Nucleus accumbens (tissue), 56 donors: ENCODE measurements at regions not wholly inside any gene's neighbourhood (a gene's known extent, or its start where the extent isn't known, plus 50 kb on each side); places are given as distances from the start of the nearest gene placed in this dataset.
"Not testable (repeated sequence)": the region's sequence is repeated elsewhere in the genome, so short reads cannot be mapped to it uniquely, and the experiment has no call there.

Experiments used
- DNase-seq, 56 donors: peaks; one replicate each; lab custom pipeline; 2025; lab: John Stamatoyannopoulos, UW

GRCh38 chr5:13356226-13356625 is 588.3 kb downstream of the DNAH5 start:
- DNase-seq = no peak

DNA sequence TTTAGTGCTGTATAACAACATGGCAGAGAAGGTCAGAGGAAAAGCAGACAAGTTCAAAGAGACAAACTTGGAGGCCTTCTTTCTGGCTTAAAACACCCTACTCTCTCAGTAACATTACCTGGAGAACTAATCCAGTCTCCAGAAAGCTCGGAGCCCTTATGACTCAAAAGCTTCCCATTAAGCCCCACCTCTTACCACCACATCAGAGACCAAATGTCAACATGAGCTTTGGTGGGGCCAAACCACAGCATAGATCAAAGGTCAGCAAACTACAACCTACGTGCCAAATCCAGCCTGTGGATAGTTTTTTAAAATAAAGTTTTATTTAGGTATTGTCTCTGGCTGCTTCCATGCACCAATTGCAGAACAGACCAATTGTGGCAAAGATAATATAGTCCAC is 589.9 kb downstream of the DNAH5 start:
- DNase-seq = no peak

GRCh38 chr5:13350767-13351166 is 593.7 kb downstream of the DNAH5 start:
- DNase-seq = no peak

DNA sequence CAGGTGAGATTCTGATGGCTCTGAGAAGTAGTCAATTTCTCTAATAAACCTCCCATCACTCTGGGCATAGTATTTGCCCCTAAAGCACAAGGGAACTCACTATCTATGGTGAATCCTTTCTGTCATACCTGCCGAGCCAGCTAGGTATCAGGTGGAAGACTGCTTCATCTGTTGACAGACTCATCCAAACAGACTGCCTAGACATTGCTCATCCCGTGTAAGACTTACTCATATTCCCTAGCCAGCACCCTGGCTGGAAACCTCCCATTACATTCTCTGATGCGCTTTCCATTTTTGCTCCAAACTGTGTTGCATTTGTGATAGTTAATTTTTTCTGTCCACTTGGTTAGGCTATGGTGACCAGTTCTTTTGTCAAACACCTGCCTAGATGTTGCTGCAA is 595.9 kb downstream of the DNAH5 start:
- DNase-seq = no peak

- no peak for DNase-seq
These were observed 598.1 kb downstream of the DNAH5 start for GRCh38 chr5:13346401-13346800.

DNA sequence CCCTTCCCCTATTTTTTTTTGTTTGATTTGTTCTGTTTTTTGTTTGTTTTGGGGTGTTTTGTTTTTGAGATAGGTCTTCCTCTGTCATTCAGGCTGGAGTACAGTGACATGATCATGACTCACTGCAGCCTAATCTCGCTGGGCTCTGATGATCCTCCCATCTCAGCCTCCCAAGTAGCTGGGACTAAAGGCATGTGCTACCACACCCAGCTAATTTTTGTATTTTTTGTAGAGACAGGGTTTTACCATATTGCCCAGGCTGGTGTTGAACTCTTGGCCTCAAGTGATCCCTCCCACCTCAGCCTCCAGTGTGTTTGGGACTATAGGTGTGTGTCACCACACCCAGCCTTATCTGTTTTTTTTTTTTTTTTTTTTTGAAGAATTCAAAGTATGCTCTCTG is 605.4 kb downstream of the DNAH5 start:
- no peak for DNase-seq

- not testable (repeated sequence) for DNase-seq
These were observed 609.5 kb downstream of the DNAH5 start for GRCh38 chr5:13335026-13335425.

- no peak for DNase-seq
These were observed 612.9 kb downstream of the DNAH5 start for GRCh38 chr5:13331585-13331984.

DNA sequence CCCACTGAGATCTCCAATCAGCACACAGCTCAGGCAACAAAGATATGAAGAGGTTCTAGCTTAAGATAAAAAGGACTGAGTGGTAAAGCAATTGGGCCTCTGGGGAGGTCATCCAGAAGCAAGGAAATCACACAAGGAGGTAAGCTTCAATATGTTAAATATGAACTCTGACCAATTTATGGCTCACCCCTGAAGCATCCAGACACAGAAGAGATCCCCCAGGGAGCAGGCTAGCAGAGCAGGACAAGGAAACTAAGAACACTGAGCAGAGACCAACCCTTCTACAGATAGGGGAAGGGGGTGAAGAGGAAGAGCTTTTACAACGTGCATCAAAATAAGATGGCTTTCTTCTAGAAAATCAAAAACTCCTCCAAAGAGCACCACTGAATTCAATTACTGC is 616.2 kb downstream of the DNAH5 start:
- no peak for DNase-seq

GRCh38 chr5:13325765-13326164 is 618.7 kb downstream of the DNAH5 start:
- no peak for DNase-seq

DNA sequence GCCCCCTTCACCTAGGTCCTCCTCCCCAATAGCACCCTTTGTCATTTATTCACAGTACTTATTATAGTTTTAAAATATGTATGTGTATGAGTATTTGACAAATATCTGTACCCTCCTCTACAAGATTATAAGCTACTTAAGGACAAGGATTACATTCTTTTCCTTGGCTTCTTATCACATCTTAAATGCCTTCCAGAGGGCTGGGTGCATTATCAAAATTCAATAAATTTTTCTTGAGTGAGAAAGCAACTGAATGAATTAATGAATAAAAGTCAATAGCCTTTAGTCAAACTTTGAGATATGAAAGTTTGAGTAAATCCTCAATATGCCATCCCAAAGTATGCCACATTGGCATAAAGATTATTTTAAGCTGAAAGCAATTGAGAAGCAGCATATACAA is 621.7 kb downstream of the DNAH5 start:
- DNase-seq = no peak

DNA sequence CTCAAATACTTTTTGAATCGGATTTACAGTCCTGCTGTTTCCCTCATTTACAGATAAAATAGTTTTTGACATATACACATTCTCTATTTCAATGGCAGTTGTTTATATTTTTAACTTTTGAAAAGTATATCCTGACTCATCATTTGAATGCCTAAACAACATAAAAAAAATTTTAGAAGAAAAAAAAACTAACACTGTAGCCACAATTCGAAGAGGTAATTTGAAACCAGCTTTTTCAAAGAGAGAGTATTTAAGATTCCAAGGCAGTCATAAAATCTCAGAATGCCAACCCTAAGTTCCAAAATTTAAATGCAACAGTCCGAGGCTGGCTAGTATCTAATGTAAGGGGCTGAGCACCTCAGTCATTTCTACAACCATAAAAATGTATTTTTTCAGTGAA is 626.8 kb downstream of the DNAH5 start:
- no peak for DNase-seq

DNA sequence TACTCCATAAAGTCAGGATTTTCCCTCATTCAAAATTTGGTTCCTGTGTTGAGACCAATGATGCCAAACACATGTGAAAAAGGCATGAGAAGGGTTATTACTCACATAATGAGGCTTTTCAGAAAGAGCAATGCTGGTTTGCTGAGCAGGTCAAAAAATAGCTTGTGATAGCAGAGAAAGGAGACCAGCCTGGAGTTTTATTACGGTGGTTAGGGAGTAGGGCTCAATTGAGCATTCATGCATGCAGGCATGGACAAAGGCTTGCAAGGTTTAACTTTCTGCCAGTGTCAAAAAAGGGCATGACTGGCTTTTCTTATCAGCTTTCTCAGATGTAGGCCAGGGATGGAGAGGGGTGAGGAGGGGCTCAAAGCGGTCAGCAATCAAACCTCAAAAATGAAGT is 628.3 kb downstream of the DNAH5 start:
- no peak for DNase-seq

GRCh38 chr5:13307480-13307879 is 637.0 kb downstream of the DNAH5 start:
- DNase-seq = no peak

GRCh38 chr5:13303445-13303844 is 641.0 kb downstream of the DNAH5 start:
- DNase-seq = no peak

DNA sequence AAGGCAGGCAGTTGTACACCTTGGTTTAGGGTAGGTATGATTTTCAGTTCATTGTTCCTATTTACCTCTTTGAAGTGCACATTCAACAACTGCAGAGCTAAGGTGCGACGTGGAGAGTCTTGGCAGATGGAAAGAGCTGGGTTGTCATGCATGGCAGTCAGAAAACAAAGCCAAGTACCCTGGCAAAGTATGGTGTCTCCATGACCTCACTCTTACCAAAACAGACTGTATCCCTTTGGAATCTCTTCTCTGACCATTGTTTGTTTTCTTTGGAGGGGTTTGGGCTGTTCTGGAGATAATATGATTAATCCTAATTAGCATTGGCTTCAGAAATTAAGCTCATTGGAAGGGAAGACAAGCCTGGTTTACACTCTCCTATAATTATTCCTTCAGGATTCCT is 665.7 kb downstream of the DNAH5 start:
- no peak for DNase-seq

GRCh38 chr5:13278148-13278547 is 666.3 kb downstream of the DNAH5 start:
- no peak for DNase-seq

DNA sequence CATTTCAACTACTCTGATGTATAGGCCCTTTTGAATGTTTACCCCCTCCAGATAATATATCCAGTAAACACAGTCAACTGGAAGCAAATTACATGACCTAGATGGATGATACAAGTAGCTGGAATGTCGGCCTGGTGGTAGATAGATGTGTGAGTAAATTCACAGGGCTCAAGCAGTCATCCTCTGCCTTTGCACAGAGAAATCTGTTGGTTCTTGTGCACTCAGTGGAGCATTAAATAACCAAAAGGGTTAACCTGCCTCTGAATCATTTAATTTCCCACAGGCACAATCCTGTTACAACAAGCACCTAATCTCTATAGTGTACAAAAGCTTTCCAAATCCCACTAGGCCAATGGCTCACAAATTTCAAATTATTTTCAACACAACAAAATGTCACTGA is 668.3 kb downstream of the DNAH5 start:
- DNase-seq = no peak

DNA sequence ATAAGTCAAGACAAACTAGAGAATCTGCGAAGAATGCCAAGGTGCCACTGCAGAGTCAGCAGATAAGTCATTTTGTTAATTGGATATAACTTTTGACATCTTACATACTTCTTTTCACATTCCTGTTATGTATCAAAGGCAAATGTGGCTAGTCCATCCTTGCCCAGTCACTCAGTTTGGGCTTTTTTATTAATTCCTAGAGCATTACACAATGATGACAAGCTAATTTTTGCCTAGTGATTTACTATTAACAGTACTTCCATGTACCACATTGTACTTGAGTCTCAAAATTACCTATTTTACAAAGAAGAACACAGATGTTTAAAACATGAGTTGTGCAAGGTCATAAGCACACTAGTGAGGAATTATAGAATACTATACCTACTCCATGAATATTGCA is 680.8 kb downstream of the DNAH5 start:
- no peak for DNase-seq

GRCh38 chr5:13253111-13253510 is 691.4 kb downstream of the DNAH5 start:
- DNase-seq = no peak

DNA sequence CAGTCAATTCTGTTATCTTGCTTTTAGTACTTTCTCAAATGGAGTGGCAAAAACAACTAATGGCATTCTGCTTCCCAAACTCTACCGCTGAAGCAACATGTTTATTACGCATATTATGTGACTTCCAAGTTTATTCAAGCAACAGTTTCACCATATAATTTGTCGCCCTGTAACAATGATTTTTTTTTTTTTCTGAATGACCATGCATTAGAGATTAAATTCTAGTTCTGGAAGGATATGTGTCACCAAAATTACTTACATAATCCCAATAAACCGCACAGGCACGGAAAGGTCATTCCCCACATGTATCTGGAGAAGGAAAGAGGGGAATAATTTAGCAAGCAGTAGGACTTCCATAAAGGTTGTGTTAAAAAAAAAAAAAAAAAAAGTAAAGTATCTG is 691.8 kb downstream of the DNAH5 start:
- DNase-seq = no peak

- peak in 2 of 56 donors; percentile 6 to 18 for DNase-seq
These were observed 692.7 kb downstream of the DNAH5 start for GRCh38 chr5:13251623-13252376.
